Urinary bladder (tissue), 3 donors: ENCODE measurements at regions not wholly inside any gene's neighbourhood (a gene's known extent, or its start where the extent isn't known, plus 50 kb on each side); places are given as distances from the start of the nearest gene placed in this dataset.
"Not testable (repeated sequence)": the region's sequence is repeated elsewhere in the genome, so short reads cannot be mapped to it uniquely, and the experiment has no call there.

Experiments
- DNase-seq: peaks from one replicate; pipeline ENCODE4 v3.0.0-alpha.2; 2015; ENCODE audit errors: extremely low spot score
- H3K27ac ChIP-seq: one replicate; pipeline ENCODE4 v1.5.1; 2013; ENCODE audit warnings: low read depth, mild to moderate bottlenecking, moderate library complexity
- H3K36me3 ChIP-seq: one replicate; pipeline ENCODE4 v1.6.1; 2013; ENCODE audit warnings: mild to moderate bottlenecking, moderate library complexity; ENCODE audit not compliant: insufficient read depth
- H3K4me1 ChIP-seq: one replicate; pipeline ENCODE4 v1.6.1; 2013; ENCODE audit warnings: mild to moderate bottlenecking, moderate library complexity; ENCODE audit not compliant: insufficient read depth
- H3K4me3 ChIP-seq: one replicate; pipeline ENCODE4 v1.5.1; 2013; ENCODE audit warnings: low read depth, low read length
- WGBS: extraction: QIAGEN DNeasy Blood & Tissue Kit; methylation state at CpG from one replicate; pipeline ENCODE4 v1.1.7; 2013; 5-methylcytosine and 5-hydroxymethylcytosine counted together
- donor health status: healthy with polysubstance abuse.
- donor health status: healthy.

DNA sequence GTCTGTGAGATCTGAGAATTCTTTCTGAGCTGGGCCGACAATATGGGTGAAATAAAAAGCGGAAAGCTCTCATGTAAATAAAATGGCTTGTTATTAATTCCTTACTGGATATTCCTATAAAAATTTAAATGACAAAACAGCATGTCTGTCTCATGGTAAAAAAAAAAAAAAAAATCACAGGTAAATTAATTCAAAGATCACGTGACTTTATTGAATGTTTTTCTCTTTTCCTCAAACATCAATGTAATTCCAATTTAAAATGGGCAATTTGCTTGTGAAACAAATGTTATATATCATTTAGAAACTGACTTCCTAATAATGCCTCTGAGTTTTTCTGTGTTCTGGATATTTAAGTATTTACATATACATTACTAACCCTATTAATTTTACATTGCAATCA, 280.3 kb downstream of the NR2F2 start:
- WGBS, result 69% methylated on average over 3 of the region's 3 CpGs
- no peak for DNase-seq
- H3K4me1 ChIP-seq, result no peaks in the 10 kb centered on the region
- H3K27ac ChIP-seq, result no peak overlapping the region
- no peaks in the 10 kb centered on the region for H3K36me3 ChIP-seq
- H3K4me3 ChIP-seq, result no peak overlapping the region

DNA sequence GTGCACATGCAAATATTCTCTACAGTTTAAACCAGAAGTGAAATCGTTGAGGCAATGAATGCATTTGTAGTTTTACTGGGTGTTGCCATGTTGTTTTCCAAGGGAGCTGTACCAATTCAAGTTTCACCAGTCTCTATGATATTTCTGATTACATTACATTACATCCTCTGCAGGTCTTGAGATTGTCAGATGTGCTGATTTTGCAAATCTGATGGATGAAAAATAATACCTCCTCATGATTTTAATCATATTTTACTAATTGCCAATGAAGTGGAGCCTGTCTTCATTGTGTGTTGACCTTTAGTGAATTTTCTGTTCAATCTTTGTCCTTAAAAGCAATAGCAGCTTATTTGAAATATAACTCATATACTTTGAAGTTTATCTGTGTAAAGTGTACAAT, 282.4 kb downstream of the NR2F2 start:
- 74% methylated on average over 1 of the region's 1 CpG for WGBS
- no peaks in the 10 kb centered on the region for H3K36me3 ChIP-seq
- H3K27ac ChIP-seq, result no peak overlapping the region
- DNase-seq, result no peak
- H3K4me1 ChIP-seq, result no peaks in the 10 kb centered on the region
- H3K4me3 ChIP-seq, result no peak overlapping the region

DNA sequence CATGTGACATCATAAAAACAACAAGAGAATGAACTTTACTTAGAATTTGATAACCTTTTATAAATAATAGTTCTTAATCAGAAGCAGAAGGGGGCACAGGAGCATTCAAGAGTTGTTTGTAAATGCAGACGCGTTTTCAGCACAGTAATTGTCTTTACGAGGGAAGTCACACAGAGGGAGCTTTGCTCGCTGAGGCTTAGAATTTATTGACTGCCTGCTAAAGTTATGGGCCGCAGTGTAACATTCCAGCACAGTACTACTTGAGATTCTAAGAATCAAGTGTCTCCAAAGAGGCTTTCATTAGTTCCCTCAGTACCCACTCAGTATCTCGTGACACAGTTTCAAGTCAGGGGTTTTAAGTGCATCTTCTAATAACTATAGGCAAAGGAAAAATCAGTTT, 288.7 kb downstream of the NR2F2 start:
- 43% methylated on average over 6 of the region's 6 CpGs for WGBS
- no peaks in the 10 kb centered on the region for H3K36me3 ChIP-seq
- no peak for DNase-seq
- H3K27ac ChIP-seq, result no peak overlapping the region
- H3K4me1 ChIP-seq, result no peaks in the 10 kb centered on the region
- H3K4me3 ChIP-seq, result no peak overlapping the region

DNA sequence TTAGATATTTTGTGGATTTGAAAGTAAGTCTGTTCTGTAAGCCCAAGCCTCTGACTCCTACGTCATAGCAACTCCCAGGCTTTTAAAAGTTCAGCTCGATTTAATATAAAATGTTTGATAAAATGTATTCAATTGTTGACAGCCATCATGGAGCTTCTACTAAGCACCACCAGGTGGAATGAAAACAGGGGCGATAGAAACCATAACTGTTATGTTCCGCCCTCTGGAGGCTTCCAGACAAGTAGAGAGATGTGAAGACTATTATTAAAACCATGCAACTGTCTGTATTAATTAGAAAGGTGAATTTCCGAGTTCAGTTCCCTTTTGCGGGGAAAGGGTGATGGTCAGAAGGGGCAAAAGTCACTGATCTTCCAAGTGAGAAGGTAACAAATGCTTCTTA, 292.2 kb downstream of the NR2F2 start:
- Histone ChIP-seq H3K4me1 (no peaks in the 10 kb centered on the region), H3K36me3 (no peaks in the 10 kb centered on the region), H3K4me3 (no peak overlapping the region), H3K27ac (no peak overlapping the region)
- 77% methylated on average over 6 of the region's 6 CpGs for WGBS
- no peak for DNase-seq

DNA sequence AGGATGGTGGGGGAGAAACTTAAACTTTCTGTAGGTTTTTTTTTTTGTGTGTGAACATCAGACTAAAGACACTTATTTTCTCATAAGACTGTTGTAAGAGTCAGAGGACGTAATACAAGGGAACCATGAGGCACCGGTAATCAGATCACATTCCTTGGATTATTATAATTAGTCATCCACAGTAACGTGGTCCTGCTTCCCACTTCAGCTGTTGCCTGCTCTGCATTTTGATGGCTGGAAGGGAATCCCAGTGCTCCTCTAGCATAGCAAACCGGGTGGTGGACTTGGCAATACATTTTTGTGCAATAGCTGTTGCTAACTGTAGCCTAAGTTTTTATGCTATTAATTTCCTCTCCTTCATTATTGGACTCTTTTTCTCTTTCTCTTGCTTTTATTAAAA, 294.8 kb downstream of the NR2F2 start:
- no peak overlapping the region for H3K4me3 ChIP-seq
- no peaks in the 10 kb centered on the region for H3K36me3 ChIP-seq
- WGBS, result 73% methylated on average over 4 of the region's 4 CpGs
- H3K4me1 ChIP-seq, result no peaks in the 10 kb centered on the region
- no peak overlapping the region for H3K27ac ChIP-seq
- DNase-seq, result no peak

DNA sequence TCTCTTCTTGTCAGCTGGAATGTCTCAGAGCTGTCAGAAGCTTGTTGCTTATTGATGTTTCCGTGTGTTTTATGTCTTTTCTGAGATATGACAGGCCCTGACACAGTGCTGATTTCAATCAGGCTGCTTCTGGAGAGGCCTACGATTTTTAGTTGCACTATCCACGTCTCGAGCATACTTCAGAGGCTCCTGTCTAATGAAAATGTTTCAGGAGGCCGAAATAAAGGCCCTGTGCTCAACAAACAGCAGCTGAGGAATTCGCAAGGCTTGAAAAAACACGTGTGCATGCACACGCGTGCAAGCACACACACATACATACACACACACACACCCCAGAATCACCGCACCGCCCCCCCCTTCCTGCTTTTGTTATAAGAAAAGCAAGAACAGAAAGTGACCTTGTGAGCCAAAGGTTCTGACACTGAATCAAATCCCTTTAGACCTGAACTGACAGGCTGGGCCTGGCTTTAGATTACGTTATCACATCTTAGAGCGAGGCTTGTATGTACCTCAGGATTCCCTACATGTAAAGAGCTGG, 296.6 kb downstream of the NR2F2 start:
- Histone ChIP-seq H3K4me1 (no peaks in the 10 kb centered on the region), H3K4me3 (no peak overlapping the region), H3K36me3 (no peaks in the 10 kb centered on the region), H3K27ac (no peak overlapping the region)
- 65% methylated on average over 13 of the region's 13 CpGs for WGBS
- DNase-seq, result no peak

DNA sequence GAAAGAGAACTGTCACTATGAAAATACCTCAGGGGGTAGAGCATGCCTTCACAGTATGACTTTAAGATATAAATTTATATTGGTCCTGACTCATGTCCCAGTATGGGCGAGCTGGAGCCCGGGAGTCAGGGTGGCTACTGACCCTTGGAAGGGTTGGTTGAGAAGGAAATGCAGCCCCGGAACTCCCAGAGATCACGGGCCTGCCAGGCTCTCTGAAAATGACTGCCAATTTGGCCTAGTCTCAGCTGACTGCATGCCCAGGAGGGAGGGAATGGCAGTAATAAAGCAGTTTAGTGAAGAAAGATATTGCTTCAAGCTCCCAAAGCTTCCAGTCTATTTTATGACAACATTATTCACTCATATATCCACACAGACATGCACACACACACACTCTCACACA, 299.0 kb downstream of the NR2F2 start:
- Histone ChIP-seq H3K4me3 (no peak overlapping the region), H3K4me1 (no peaks in the 10 kb centered on the region), H3K27ac (no peak overlapping the region), H3K36me3 (no peaks in the 10 kb centered on the region)
- WGBS, result 28% methylated on average over 4 of the region's 4 CpGs
- no peak for DNase-seq

DNA sequence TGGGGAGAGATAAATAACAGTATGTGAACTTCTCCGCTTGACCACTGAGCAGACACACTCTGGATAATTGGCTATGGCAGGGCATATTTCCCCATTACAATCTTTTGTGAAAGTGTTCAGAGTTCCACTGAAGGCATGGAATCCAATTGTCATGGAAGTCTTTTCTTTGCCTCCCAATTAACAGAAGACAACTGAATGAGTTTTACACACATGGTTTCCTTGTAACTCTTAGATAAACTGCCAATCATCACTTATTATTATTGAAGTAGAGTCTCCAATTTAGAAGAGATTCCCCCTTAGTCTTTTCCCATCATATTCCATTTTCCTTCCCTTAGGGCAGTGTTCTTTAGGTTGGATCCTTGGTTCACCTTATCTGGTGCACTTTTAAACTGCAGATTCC, 308.3 kb downstream of the NR2F2 start:
- Histone ChIP-seq H3K36me3 (no peaks in the 10 kb centered on the region), H3K27ac (no peak overlapping the region), H3K4me3 (no peak overlapping the region), H3K4me1 (no peaks in the 10 kb centered on the region)
- 96% methylated on average over 1 of the region's 1 CpG for WGBS
- DNase-seq, result no peak

DNA sequence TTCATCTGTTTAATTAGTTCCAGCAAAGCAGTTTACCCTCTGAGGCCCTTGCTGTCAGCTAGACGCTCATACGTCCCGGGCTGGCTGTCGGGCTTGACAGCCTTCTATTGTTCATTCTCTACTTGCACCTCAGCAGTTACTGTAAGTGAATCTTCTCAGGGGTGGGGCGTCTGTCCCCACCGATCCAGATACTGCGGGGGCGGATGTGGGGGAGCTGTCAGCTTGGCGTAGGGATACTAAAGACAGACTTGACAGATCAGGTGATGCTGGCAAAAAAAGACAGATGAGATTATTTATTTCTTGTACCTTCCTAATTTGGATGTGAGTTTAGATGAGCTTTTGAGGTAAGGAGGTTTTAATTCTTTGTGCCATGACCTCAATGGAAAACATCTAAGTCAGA, 315.3 kb downstream of the NR2F2 start:
- Histone ChIP-seq H3K36me3 (no peaks in the 10 kb centered on the region), H3K4me1 (no peaks in the 10 kb centered on the region), H3K27ac (no peak overlapping the region), H3K4me3 (no peak overlapping the region)
- WGBS, result 92% methylated on average over 9 of the region's 9 CpGs
- no peak for DNase-seq

DNA sequence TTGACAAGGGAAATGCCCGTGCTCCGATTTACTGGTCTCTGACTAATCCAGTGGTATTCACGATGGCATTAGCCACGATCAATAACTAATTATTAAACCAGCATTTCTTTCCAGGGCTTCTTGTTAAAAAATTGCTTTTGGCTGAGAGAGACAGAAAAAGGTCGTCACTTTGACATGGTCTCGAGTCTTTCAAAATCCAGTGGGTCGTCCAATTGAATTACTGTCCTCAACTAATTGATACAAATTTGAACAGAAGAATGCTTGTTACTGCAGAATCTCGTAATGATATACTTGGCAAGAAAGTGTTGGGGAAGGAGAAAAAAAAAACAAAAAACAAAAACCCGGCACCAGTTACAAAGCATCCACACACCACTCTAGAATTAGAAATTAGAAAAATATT, 318.4 kb downstream of the NR2F2 start:
- WGBS, result 73% methylated on average over 9 of the region's 9 CpGs

DNA sequence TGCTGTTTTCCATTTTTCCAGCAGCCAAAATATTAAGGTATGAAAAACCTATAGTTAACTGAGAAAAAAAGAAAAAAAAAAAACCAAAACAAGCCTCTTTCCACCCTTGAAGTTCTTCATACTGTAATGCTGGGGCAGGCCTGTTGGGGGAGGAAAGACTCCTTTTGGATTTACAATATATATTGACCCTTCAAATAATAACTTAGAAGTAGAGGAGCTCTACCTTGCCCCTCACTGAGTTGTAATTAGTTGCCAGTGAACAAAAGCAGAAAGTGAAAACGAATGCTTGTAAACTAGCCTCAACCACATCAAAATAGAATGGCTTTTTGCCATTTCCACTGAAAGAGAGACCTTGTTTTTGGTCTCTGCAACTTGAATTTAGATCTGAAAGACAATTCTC, 326.6 kb downstream of the NR2F2 start:
- Histone ChIP-seq H3K36me3 (no peaks in the 10 kb centered on the region), H3K4me1 (no peaks in the 10 kb centered on the region), H3K4me3 (no peak overlapping the region), H3K27ac (no peak overlapping the region)
- no peak for DNase-seq
- 44% methylated on average over 1 of the region's 1 CpG for WGBS

More for the DNA sequence above, 318.4 kb downstream of the NR2F2 start:
- H3K27ac ChIP-seq, result no peak overlapping the region
- no peaks in the 10 kb centered on the region for H3K36me3 ChIP-seq
- no peak overlapping the region for H3K4me3 ChIP-seq
- DNase-seq, result no peak
- no peaks in the 10 kb centered on the region for H3K4me1 ChIP-seq

DNA sequence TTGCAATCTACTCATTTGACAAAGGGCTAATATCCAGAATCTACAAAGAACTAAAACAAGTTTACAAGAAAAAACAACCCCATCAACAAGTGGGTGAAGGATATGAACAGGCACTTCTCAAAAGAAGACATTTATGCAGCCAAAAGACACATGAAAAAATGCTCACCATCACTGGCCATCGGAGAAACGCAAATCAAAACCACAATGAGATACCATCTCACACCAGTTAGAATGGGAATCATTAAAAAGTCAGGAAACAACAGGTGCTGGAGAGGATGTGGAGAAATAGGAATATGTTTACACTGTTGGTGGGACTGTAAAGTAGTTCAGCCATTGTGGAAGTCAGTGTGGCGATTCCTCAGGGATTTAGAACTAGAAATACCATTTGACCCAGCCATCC, 336.5 kb downstream of the NR2F2 start:
- not testable (repeated sequence) for DNase-seq, H3K4me3 ChIP-seq, H3K36me3 ChIP-seq, H3K27ac ChIP-seq, H3K4me1 ChIP-seq
- 90% methylated on average over 3 of the region's 3 CpGs for WGBS

DNA sequence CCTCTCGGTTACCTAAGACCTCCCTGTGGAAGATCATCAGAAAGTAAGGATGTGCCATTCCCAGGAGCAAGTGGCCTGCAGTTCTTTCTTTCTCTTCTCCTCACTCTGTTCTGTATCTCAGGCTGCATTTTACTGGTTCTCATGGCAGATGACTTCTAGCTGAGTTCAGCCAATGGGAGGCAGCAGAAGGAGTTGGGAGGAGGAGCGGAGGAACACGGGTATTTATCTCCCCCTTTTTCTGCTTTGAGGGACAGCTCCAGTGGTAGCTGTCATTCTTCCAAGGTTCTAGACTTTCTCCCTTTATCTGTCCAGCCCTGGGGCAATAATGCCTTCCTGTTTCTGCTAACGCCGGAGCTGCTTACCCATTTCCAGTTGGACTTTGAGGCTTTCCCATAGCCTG, 339.9 kb downstream of the NR2F2 start:
- 78% methylated on average over 5 of the region's 5 CpGs for WGBS

DNA sequence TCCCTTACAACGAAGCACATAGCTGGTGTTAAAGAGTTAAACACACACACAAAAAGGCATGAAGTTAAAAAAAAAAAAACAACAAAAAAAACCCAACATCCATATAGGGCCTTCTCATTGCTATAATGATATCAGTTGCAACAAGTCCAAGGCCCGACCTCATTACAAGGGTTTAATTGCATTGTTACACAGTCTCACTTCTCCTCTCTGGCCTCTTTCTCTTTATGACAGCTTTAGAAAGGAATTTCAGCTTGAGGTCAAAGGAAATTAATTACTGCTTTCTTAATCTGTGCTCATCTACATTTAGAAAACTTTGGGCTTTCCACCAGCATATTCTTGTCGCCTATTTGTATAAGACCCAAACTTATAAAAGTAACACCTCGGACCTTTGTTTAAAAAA, 342.1 kb downstream of the NR2F2 start:
- no peak overlapping the region for H3K4me3 ChIP-seq
- no peak overlapping the region for H3K27ac ChIP-seq
- no peak for DNase-seq
- H3K4me1 ChIP-seq, result no peaks in the 10 kb centered on the region
- no peaks in the 10 kb centered on the region for H3K36me3 ChIP-seq
- WGBS, result 73% methylated on average over 4 of the region's 4 CpGs

More for the DNA sequence above, 339.9 kb downstream of the NR2F2 start:
- no peak overlapping the region for H3K4me3 ChIP-seq
- H3K36me3 ChIP-seq, result no peaks in the 10 kb centered on the region
- no peaks in the 10 kb centered on the region for H3K4me1 ChIP-seq
- no peak overlapping the region for H3K27ac ChIP-seq
- no peak for DNase-seq

DNA sequence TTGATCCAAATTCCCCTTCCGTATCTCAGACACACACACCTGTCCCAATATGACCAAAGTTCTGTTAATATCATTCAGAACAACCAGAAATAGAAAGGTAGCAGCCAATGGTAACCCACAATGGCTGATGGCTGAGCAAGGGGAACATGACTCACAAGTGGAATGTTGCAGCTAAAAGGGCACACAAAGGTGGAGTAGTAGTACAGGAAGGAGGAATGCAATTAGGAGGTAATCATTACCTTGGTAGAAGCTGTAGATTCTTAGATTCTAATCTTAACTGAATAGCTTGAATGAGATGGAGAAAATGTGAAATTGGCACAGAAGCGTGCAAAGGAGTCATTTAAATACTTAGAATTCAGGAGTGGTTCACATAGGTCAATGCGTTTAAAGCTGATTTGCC, 347.9 kb downstream of the NR2F2 start:
- no peak overlapping the region for H3K4me3 ChIP-seq
- no peaks in the 10 kb centered on the region for H3K36me3 ChIP-seq
- H3K27ac ChIP-seq, result no peak overlapping the region
- 92% methylated on average over 3 of the region's 3 CpGs for WGBS
- no peak for DNase-seq
- H3K4me1 ChIP-seq, result no peaks in the 10 kb centered on the region
